Psoas muscle (tissue), 7 donors: ENCODE measurements at regions not wholly inside any gene's neighbourhood (a gene's known extent, or its start where the extent isn't known, plus 50 kb on each side); places are given as distances from the start of the nearest gene placed in this dataset.
A peak's percentile ranks its signal among the peaks of the same experiment; 100 is the strongest.

Experiments used
- ATAC-seq, 4 donors: fragments of 200-7000 bp; cut with Tn5 transposase; one replicate each; pipeline ENCODE4 v1.9.1; 2020; ENCODE audit warnings: moderate library complexity in 3 of 4, mild to moderate bottlenecking in 2 of 4
- DNase-seq, 2 donors: peaks; one replicate each; pipeline ENCODE4 v3.0.0-alpha.2; 2020
- H3K27ac ChIP-seq: fragments of 200-600 bp; one replicate; pipeline ENCODE4 v1.8.0; 2022
- H3K27me3 ChIP-seq, 3 donors: fragments of 200-600 bp in 1 of 3; one replicate each; pipeline versions ENCODE4 v1.6.1 to v1.8.0; 2013 to 2022; ENCODE audit warnings: low read length in 2 of 3, mild to moderate bottlenecking in 2 of 3, moderate library complexity in 1 of 3; ENCODE audit not compliant: insufficient read depth in 3 of 3
- H3K36me3 ChIP-seq, 2 donors: fragments of 200-600 bp in 1 of 2; one replicate each; pipeline versions ENCODE4 v1.6.1 to v1.8.0; 2013 to 2022; ENCODE audit warnings: low read depth in 1 of 2, mild to moderate bottlenecking in 1 of 2, moderate library complexity in 1 of 2; ENCODE audit not compliant: insufficient read depth in 1 of 2
- H3K4me1 ChIP-seq: fragments of 200-600 bp; one replicate; pipeline ENCODE4 v1.8.0; 2022
- H3K4me3 ChIP-seq: fragments of 200-600 bp; one replicate; pipeline ENCODE4 v1.8.0; 2022; ENCODE audit warnings: mild to moderate bottlenecking
- H3K9me3 ChIP-seq: fragments of 200-600 bp; one replicate; pipeline ENCODE4 v1.8.0; 2022
- CTCF ChIP-seq: fragments of 200-600 bp; IDR thresholded peaks from one replicate; pipeline ENCODE4 v1.8.0; 2022; ENCODE audit warnings: antibody characterized with exemption
- WGBS, 3 donors: extraction: QIAGEN DNeasy Blood & Tissue Kit; methylation state at CpG; one replicate each; pipeline versions ENCODE4 v1.1.6 to v1.1.7; 2013; 5-methylcytosine and 5-hydroxymethylcytosine counted together
- intact Hi-C, 2 donors: fragments of 100-400 bp; cut with DNase I; formaldehyde crosslinking; loops; one replicate each; pipeline versions ENCODE4 v1.11.0 to v1.14.2; 2022
- donor health status: healthy with polysubstance abuse.
- donor health status: DM: no; HTN: no; CAD: no; lungs with moderate emphysema.
- donor health status: Bipolar disorder and iron deficiency.
- donor health status: healthy.
- donor health status: DM: yes; HTN: yes; CAD: no.
- donor health status: DM: no; HTN: no; CAD: no.
- donor health status: DM: yes; HTN: yes; CAD: no.

GRCh38 chr7:130881799-130882141 is 147.8 kb upstream of the KLF14 start:
- 93 to 96% (median 94%) methylated on average over 5 of the region's 5 CpGs for WGBS, 3 donors
- no peak overlapping the region for H3K4me3 ChIP-seq
- H3K36me3 ChIP-seq = peaks cover 10 to 88% of the 10 kb centered on the region in 2 donors
- H3K9me3 ChIP-seq = no peaks in the 10 kb centered on the region
- peak in 2 of 4 donors; percentile 3 to 5 for ATAC-seq
- intact Hi-C loops = no loop called here
- peaks cover 69% of the 10 kb centered on the region for H3K4me1 ChIP-seq
- H3K27ac ChIP-seq = peak overlapping the region; percentile 94
- DNase-seq = no peak
- H3K27me3 ChIP-seq = no peaks in the 10 kb centered on the region
- TF ChIP-seq CTCF = no peak

DNA sequence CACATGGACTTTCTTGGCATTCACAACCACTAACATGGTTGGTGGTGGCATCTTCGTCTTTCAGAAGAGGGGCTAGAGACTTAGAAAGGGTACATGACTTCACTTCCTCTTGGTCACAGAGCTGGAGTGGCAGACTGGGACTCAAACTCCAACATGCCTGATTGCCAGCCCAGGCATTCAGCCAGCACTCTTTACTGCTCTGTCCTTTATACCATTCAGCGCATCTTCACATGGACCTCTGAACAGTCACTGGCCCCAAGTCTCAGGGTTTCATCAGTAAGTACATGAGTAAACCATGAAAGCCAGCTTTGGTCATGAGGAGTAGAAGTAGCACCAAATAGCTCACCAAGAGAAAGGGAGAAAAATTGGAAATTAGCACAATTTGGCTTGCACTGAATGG is 148.4 kb upstream of the KLF14 start:
- no peaks in the 10 kb centered on the region for H3K27me3 ChIP-seq
- no peak overlapping the region for H3K4me3 ChIP-seq
- intact Hi-C loops = no loop called here
- ATAC-seq (peak in 3 of 4 donors; percentile 8 to 37 (median 26)), DNase-seq (peak in 1 of 2 donors; percentile 76)
- TF ChIP-seq CTCF = no peak
- H3K9me3 ChIP-seq = no peaks in the 10 kb centered on the region
- 45 to 85% (median 59%) methylated on average over 2 of the region's 2 CpGs for WGBS, 3 donors
- peaks cover 10 to 81% of the 10 kb centered on the region in 2 donors for H3K36me3 ChIP-seq
- peak overlapping the region; percentile 94 for H3K27ac ChIP-seq
- peaks cover 74% of the 10 kb centered on the region for H3K4me1 ChIP-seq

GRCh38 chr7:130883928-130884327 is 149.9 kb upstream of the KLF14 start:
- intact Hi-C loops = no loop called here
- peaks cover 89% of the 10 kb centered on the region for H3K4me1 ChIP-seq
- DNase-seq (no peak), ATAC-seq (no peak)
- peaks cover 10 to 71% of the 10 kb centered on the region in 2 donors for H3K36me3 ChIP-seq
- H3K4me3 ChIP-seq = no peak overlapping the region
- H3K27ac ChIP-seq = peak overlapping the region; percentile 94
- TF ChIP-seq CTCF = no peak
- 89 to 96% (median 93%) methylated on average over 6 of the region's 6 CpGs for WGBS, 3 donors
- no peaks in the 10 kb centered on the region for H3K27me3 ChIP-seq
- no peaks in the 10 kb centered on the region for H3K9me3 ChIP-seq

- Histone ChIP-seq H3K27ac (peak overlapping the region; percentile 94), H3K36me3 (peaks cover 10 to 70% of the 10 kb centered on the region in 2 donors), H3K4me3 (no peak overlapping the region), H3K4me1 (peaks cover 86% of the 10 kb centered on the region), H3K27me3 (no peaks in the 10 kb centered on the region), H3K9me3 (no peaks in the 10 kb centered on the region)
- WGBS, 3 donors = 72 to 75% (median 73%) methylated on average over 21 of the region's 21 CpGs
- ATAC-seq (no peak), DNase-seq (no peak)
- TF ChIP-seq CTCF = no peak
- intact Hi-C loops = no loop called here
Measured at GRCh38 chr7:130884437-130885417, 150.7 kb upstream of the KLF14 start.
